Cardiac septum (tissue), 1 donor: ENCODE measurements at regions not wholly inside any gene's neighbourhood (a gene's known extent, or its start where the extent isn't known, plus 50 kb on each side); places are given as distances from the start of the nearest gene placed in this dataset.
"Not testable (repeated sequence)": the region's sequence is repeated elsewhere in the genome, so short reads cannot be mapped to it uniquely, and the experiment has no call there.

Source experiments
- DNase-seq: peaks from one replicate; pipeline ENCODE4 v3.0.0-alpha.2; 2020; ENCODE audit warnings: low spot score
- intact Hi-C: fragments of 100-400 bp; cut with DNase I; formaldehyde crosslinking; loops from one replicate; pipeline ENCODE4 v1.14.0; 2022
- donor health status: DM: no; HTN: no; CAD: no.

- intact Hi-C loops, result no loop called here
- no peak for DNase-seq
Observed at GRCh38 chr9:82780017-82780416, 282.9 kb downstream of the RASEF start.

DNA sequence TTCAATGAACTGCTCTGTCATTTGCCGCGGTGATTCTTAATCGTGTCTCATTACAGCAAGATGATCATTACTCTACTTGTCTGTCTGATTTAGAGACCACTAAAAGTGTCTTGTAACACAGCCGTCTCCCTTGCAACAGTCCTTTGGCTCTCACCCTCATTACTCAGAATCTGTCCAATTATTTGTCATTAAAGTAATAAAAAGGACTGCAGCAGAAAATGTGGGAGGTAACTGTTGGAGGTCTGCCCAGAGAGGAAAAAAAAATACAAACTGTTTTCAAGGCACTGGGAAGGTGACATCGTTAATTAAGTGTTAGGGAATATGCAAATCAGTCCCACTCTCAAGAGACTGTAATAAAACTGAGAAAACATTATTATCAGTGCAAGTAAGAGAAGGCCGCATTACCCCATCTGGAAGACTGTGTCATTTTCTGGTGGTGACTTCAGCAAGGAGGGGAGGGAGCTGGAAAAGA, 281.0 kb downstream of the RASEF start:
- intact Hi-C loops, result no loop called here
- no peak for DNase-seq

- DNase-seq, result no peak
- intact Hi-C loops, result no loop called here
Observed at GRCh38 chr9:82783045-82783444, 279.9 kb downstream of the RASEF start.

- intact Hi-C loops, result no loop called here
- no peak for DNase-seq
Observed at GRCh38 chr9:82784589-82784988, 278.4 kb downstream of the RASEF start.

- DNase-seq, result no peak
- intact Hi-C loops, result no loop called here
Observed at GRCh38 chr9:82789155-82789824, 273.7 kb downstream of the RASEF start.

GRCh38 chr9:82790875-82791274, 272.1 kb downstream of the RASEF start:
- intact Hi-C loops, result no loop called here
- DNase-seq, result no peak

GRCh38 chr9:82791692-82792091, 271.2 kb downstream of the RASEF start:
- no peak for DNase-seq
- intact Hi-C loops, result no loop called here

DNA sequence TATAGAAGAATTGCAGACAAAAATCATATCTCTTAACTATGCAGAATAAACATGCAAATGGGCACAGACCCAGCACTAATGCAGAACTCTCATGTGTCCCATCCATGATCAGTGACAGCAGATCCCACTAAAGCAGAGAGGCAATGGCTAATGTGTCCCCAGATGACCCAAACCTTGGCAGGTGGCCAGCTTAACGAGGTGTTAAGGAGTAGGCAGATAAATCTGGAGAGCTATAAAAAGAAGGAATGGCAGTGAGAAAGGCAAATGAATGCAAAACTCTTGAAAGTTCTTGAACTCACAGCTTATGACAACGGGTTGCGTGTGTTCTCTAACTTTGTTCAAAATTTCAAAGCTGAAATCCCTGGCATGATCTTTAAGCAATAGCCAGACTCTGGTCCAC, 265.4 kb downstream of the RASEF start:
- intact Hi-C loops, result no loop called here
- no peak for DNase-seq

DNA sequence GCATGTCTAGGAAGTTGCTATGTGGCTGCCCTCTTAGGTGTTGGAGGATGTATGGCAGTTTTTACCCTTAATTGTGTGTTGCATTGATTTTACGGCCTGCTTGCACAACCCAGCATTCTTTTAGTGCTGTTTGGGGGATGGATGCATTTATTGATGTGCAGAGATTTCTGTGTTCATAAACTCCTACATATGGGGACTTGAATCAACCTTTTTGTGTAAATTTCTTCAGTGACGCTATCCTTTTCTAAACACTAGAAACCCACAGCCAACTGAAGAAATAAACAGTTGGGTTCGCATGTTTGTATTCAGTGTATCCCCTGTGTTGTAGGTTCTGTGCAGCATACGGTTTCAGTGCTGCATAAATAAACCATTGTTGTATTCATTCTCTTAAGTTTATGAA, 263.7 kb downstream of the RASEF start:
- intact Hi-C loops, result no loop called here
- DNase-seq, result no peak

GRCh38 chr9:82805027-82805426, 257.9 kb downstream of the RASEF start:
- intact Hi-C loops, result no loop called here
- DNase-seq, result no peak

- DNase-seq, result no peak
Observed at GRCh38 chr9:82808478-82808877, 254.5 kb downstream of the RASEF start.

DNA sequence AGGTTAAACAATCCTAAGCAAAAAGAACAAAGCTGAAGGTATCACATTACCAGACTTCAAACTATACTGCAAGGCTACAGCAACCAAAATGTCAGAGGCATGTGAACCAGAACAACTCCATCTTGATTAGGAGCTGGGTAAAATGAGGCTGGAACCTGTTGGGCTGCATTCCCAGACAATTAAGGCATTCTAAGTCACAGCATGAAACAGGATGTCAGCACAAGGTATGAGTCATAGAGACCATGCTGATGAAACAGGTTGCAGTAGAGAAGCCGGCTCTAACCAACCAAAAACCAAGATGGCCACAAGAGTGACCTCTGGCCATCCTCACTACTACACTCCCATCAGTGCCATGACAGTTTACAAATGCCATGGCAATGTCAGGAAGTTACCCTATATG, 252.0 kb downstream of the RASEF start:
- no peak for DNase-seq
- intact Hi-C loops, result no loop called here

More at GRCh38 chr9:82808478-82808877, 254.5 kb downstream of the RASEF start:
- intact Hi-C loops, result no loop called here

DNA sequence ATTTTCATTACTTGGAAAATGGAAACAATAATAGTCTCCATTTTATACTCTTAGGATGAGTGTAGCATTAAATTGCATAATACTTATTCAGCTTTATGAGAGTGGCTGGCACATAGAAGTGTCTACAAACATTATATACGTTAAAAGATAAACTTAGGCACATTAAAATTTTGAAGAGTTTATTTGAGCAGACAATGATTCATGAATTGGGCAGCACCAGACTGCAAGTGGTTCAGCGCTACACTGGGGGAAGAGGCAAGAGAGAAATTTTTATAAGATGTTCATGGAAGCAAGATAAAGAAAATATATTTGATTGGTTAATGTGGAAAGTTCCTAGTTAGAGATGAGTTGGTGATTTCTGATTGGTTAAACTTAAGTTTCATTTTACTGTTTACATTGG, 243.7 kb downstream of the RASEF start:
- intact Hi-C loops, result no loop called here
- DNase-seq, result no peak

GRCh38 chr9:82820186-82820585, 242.8 kb downstream of the RASEF start:
- intact Hi-C loops, result no loop called here
- DNase-seq, result no peak

DNA sequence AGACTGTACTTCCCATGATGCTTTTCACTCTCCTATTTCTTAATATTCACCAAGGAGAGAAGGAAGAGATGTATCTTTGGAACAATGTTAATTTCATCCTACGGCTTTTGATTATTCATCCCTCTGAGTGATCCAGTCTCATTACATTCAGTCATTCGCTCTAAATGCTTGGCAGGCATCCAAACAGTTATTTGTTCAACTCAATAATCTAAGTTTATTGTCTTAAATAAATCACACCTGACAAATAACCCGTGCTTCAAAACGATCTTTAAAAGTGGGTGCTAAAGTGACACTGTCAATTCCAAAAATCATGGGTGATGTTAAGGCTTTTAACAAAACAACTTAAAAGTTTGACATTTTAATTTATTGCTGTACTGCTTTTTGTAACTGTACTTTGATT, 233.1 kb downstream of the RASEF start:
- intact Hi-C loops, result no loop called here
- no peak for DNase-seq

DNA sequence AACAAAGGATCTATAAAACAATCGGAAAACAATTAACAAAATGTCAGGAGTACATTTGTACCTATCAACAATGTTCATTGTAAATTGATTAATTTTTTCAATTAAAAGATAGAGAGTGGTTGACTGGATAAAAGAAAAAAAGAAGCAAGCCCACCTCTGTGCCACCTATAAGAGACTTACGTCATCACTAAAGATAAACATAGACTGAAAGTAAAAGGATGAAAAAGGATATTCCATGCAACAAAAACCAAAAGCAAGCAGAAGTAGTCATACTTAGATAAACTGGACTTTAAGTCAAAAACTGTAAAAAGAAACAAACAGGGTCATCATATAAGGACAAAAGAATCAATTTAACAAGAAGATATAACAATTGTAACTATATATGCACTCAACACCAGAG, 197.4 kb downstream of the RASEF start:
- intact Hi-C loops, result no loop called here
- DNase-seq, result no peak

- no peak for DNase-seq
- intact Hi-C loops, result no loop called here
Observed at GRCh38 chr9:82880336-82881050, 182.4 kb downstream of the RASEF start.

- DNase-seq, result no peak
- intact Hi-C loops, result no loop called here
Observed at GRCh38 chr9:82882138-82882537, 180.8 kb downstream of the RASEF start.

GRCh38 chr9:82882748-82883147, 180.2 kb downstream of the RASEF start:
- intact Hi-C loops, result no loop called here
- DNase-seq, result no peak

- intact Hi-C loops, result no loop called here
Observed at GRCh38 chr9:82883436-82883835, 179.5 kb downstream of the RASEF start.

DNA sequence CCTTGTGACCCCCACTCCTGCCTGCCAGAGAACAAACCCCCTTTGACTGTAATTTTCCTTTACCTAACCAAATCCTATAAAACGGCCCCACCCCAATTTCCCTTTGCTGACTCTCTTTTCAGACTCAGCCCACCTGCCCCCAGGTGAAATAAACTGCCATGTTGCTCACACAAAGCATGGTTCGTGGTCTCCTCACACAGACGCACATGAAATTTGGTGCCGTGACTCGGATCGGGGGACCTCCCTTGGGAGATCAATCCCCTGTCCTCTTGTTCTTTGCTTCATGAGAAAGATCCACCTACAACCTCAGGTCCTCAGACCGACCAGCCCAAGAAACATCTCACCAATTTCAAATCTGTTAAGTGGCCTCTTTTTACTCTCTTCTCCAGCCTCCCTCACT, 179.0 kb downstream of the RASEF start:
- intact Hi-C loops, DNase-seq: not testable (repeated sequence)

More at GRCh38 chr9:82883436-82883835, 179.5 kb downstream of the RASEF start:
- no peak for DNase-seq
